Activated CD4-positive, alpha-beta T cell treated with anti-CD3 and anti-CD28 coated beads for 36 hours (primary cell): ENCODE measurements at regions not wholly inside any gene's neighbourhood (a gene's known extent, or its start where the extent isn't known, plus 50 kb on each side); places are given as distances from the start of the nearest gene placed in this dataset.

Source experiments
- ATAC-seq: fragments of 200-7000 bp; cut with Tn5 transposase; one replicate; pipeline ENCODE4 v1.10.0; 2021; ENCODE audit warnings: mild to moderate bottlenecking, moderate library complexity
- CTCF ChIA-PET: fragments of 350-600 bp; sonication (Branson Sonifier 250); formaldehyde crosslinking; loops from one replicate; lab custom pipeline; 2021; ENCODE audit warnings: antibody characterized with exemption; lab: Charles Lee
- POLR2A ChIA-PET: fragments of 350-600 bp; sonication (Branson Sonifier 250); formaldehyde crosslinking; loops from one replicate; lab custom pipeline; 2021; ENCODE audit warnings: antibody characterized with exemption, inconsistent platforms; lab: Charles Lee
- DNase-seq: peaks from one replicate; pipeline ENCODE4 v3.0.0-alpha.2; 2020
- H3K27ac Mint-ChIP-seq: one replicate; pipeline ENCODE4 v1.8.0; 2021; ENCODE audit warnings: mixed read lengths
- H3K27me3 Mint-ChIP-seq: one replicate; pipeline ENCODE4 v1.8.0; 2021; ENCODE audit warnings: mixed read lengths
- H3K36me3 Mint-ChIP-seq: one replicate; pipeline ENCODE4 v1.8.0; 2021; ENCODE audit warnings: low read depth, mixed read lengths
- H3K4me1 Mint-ChIP-seq: one replicate; pipeline ENCODE4 v1.8.0; 2021; ENCODE audit warnings: mixed read lengths
- H3K4me3 Mint-ChIP-seq: one replicate; pipeline ENCODE4 v1.8.0; 2021; ENCODE audit warnings: mild to moderate bottlenecking, moderate library complexity, mixed read lengths
- H3K9me3 Mint-ChIP-seq: one replicate; pipeline ENCODE4 v1.8.0; 2021; ENCODE audit warnings: low read depth, mixed read lengths
- intact Hi-C, 2 experiments: fragments of 100-400 bp; cut with DNase I in 1 of 2; cut with micrococcal nuclease in 1 of 2; formaldehyde crosslinking; loops; one replicate each; pipeline versions ENCODE4 v1.14.2 to v1.15.1; 2022 to 2024; cut with DNase I, micrococcal nuclease

- ChIA-PET POLR2A (interaction anchor here (1.0 kb wide), 1 partner anchor 69 kb away, joined by 6 read pairs; no protein-coding TSS in a partner anchor), CTCF (interaction anchor here (0.6 to 2.4 kb wide), 6 partner anchors 11 to 132 kb away, joined by 3 to 10 read pairs (median 6); no protein-coding TSS in a partner anchor)
- ATAC-seq (no peak), DNase-seq (no peak)
- peaks cover 8% of the 10 kb centered on the region for H3K9me3 Mint-ChIP-seq
- peaks cover 90% of the 10 kb centered on the region for H3K4me1 Mint-ChIP-seq
- peaks cover 38% of the 10 kb centered on the region for H3K36me3 Mint-ChIP-seq
- no peak overlapping the region for H3K4me3 Mint-ChIP-seq
- no peaks in the 10 kb centered on the region for H3K27me3 Mint-ChIP-seq
- intact Hi-C loops: no loop called here
- H3K27ac Mint-ChIP-seq: peak overlapping the region; percentile 70
Observed at GRCh38 chr7:131029002-131029401, 295.0 kb upstream of the KLF14 start.

- ChIA-PET CTCF (interaction anchor here (0.6 to 1.6 kb wide), 7 partner anchors 17 to 134 kb away, joined by 3 to 9 read pairs (median 3); no protein-coding TSS in a partner anchor), POLR2A (interaction anchor here (1.0 kb wide), 1 partner anchor 71 kb away, joined by 5 read pairs; no protein-coding TSS in a partner anchor)
- H3K9me3 Mint-ChIP-seq: peaks cover 5% of the 10 kb centered on the region
- peaks cover 34% of the 10 kb centered on the region for H3K36me3 Mint-ChIP-seq
- intact Hi-C loops: loop anchor here (1.0 to 5.0 kb wide), 9 partner anchors 20 to 384 kb away; no protein-coding TSS in a partner anchor
- H3K27me3 Mint-ChIP-seq: no peaks in the 10 kb centered on the region
- ATAC-seq: peak; percentile 86
- DNase-seq: peak; percentile 45
- H3K4me3 Mint-ChIP-seq: peak overlapping the region; percentile 38
- peaks cover 88% of the 10 kb centered on the region for H3K4me1 Mint-ChIP-seq
- peak overlapping the region; percentile 95 for H3K27ac Mint-ChIP-seq
Observed at GRCh38 chr7:131031099-131031868, 296.4 kb upstream of the MKLN1 start.

GRCh38 chr7:131032786-131033185 lies 294.9 kb upstream of the MKLN1 start:
- intact Hi-C loops: loop anchor here in 1 of 2 experiments (5.0 kb wide), 2 partner anchors 195 to 385 kb away; no protein-coding TSS in a partner anchor
- ATAC-seq (no peak), DNase-seq (no peak)
- POLR2A ChIA-PET: interaction anchor here (0.6 kb wide), 1 partner anchor 84 kb away, joined by 3 read pairs; no protein-coding TSS in a partner anchor
- H3K36me3 Mint-ChIP-seq: peaks cover 34% of the 10 kb centered on the region
- H3K27me3 Mint-ChIP-seq: no peaks in the 10 kb centered on the region
- peak overlapping the region; percentile 95 for H3K27ac Mint-ChIP-seq
- CTCF ChIA-PET: interaction anchor here (0.8 to 1.6 kb wide), 8 partner anchors 50 to 198 kb away, joined by 3 to 9 read pairs (median 4); no protein-coding TSS in a partner anchor
- peaks cover 85% of the 10 kb centered on the region for H3K4me1 Mint-ChIP-seq
- no peak overlapping the region for H3K4me3 Mint-ChIP-seq
- peaks cover 5% of the 10 kb centered on the region for H3K9me3 Mint-ChIP-seq

GRCh38 chr7:131034166-131034881 lies 293.4 kb upstream of the MKLN1 start:
- CTCF ChIA-PET: interaction anchor here (1.1 to 1.9 kb wide), 2 partner anchors 52 to 71 kb away, joined by 3 to 7 read pairs; no protein-coding TSS in a partner anchor
- POLR2A ChIA-PET: no interaction called here
- no peak for ATAC-seq

GRCh38 chr7:131035088-131035770 lies 292.4 kb upstream of the MKLN1 start:
- H3K4me3 Mint-ChIP-seq: no peak overlapping the region
- ATAC-seq: no peak
- H3K27me3 Mint-ChIP-seq: no peaks in the 10 kb centered on the region
- H3K27ac Mint-ChIP-seq: peak overlapping the region; percentile 72
- H3K4me1 Mint-ChIP-seq: peaks cover 83% of the 10 kb centered on the region
- no peak for DNase-seq
- H3K36me3 Mint-ChIP-seq: peaks cover 27% of the 10 kb centered on the region
- CTCF ChIA-PET: interaction anchor here (1.0 to 1.9 kb wide), 3 partner anchors 53 to 72 kb away, joined by 3 to 7 read pairs (median 5); no protein-coding TSS in a partner anchor
- POLR2A ChIA-PET: no interaction called here
- no peaks in the 10 kb centered on the region for H3K9me3 Mint-ChIP-seq
- intact Hi-C loops: no loop called here

More at GRCh38 chr7:131034166-131034881, 293.4 kb upstream of the MKLN1 start:
- H3K27me3 Mint-ChIP-seq: no peaks in the 10 kb centered on the region
- peak overlapping the region; percentile 72 for H3K27ac Mint-ChIP-seq
- peaks cover under 1% of the 10 kb centered on the region for H3K9me3 Mint-ChIP-seq
- H3K4me3 Mint-ChIP-seq: no peak overlapping the region
- peaks cover 83% of the 10 kb centered on the region for H3K4me1 Mint-ChIP-seq
- DNase-seq: peak; percentile 67
- intact Hi-C loops: loop anchor here in 1 of 2 experiments (5.0 kb wide), 2 partner anchors 197 to 387 kb away; no protein-coding TSS in a partner anchor
- peaks cover 34% of the 10 kb centered on the region for H3K36me3 Mint-ChIP-seq

GRCh38 chr7:131038153-131038552 lies 289.5 kb upstream of the MKLN1 start:
- Mint-ChIP-seq H3K4me3 (no peak overlapping the region), H3K27ac (peak overlapping the region; percentile 59), H3K9me3 (no peaks in the 10 kb centered on the region), H3K36me3 (peaks cover 18% of the 10 kb centered on the region), H3K27me3 (no peaks in the 10 kb centered on the region), H3K4me1 (peaks cover 71% of the 10 kb centered on the region)
- CTCF ChIA-PET: interaction anchor here (0.6 to 3.8 kb wide), 11 partner anchors 18 to 1364 kb away, joined by 3 to 40 read pairs (median 4); no protein-coding TSS in a partner anchor
- intact Hi-C loops: loop anchor here in 1 of 2 experiments (2.0 kb wide), 1 partner anchor 83 kb away; no protein-coding TSS in a partner anchor
- ATAC-seq (no peak), DNase-seq (no peak)
- POLR2A ChIA-PET: interaction anchor here (0.7 to 1.1 kb wide), 2 partner anchors 55 to 89 kb away, joined by 3 read pairs; no protein-coding TSS in a partner anchor

GRCh38 chr7:131039355-131039762 lies 288.3 kb upstream of the MKLN1 start:
- ChIA-PET POLR2A (interaction anchor here (0.6 to 1.5 kb wide), 3 partner anchors 79 to 142 kb away, joined by 3 to 6 read pairs (median 5); no protein-coding TSS in a partner anchor), CTCF (interaction anchor here (0.7 to 4.9 kb wide), 34 partner anchors 11 to 427 kb away, joined by 3 to 96 read pairs (median 9); no protein-coding TSS in a partner anchor)
- ATAC-seq (no peak), DNase-seq (no peak)
- intact Hi-C loops: loop anchor here in 1 of 2 experiments (2.0 kb wide), 1 partner anchor 85 kb away; no protein-coding TSS in a partner anchor
- peaks cover 62% of the 10 kb centered on the region for H3K4me1 Mint-ChIP-seq
- peaks cover 12% of the 10 kb centered on the region for H3K36me3 Mint-ChIP-seq
- no peak overlapping the region for H3K4me3 Mint-ChIP-seq
- H3K27me3 Mint-ChIP-seq: no peaks in the 10 kb centered on the region
- H3K27ac Mint-ChIP-seq: no peak overlapping the region
- no peaks in the 10 kb centered on the region for H3K9me3 Mint-ChIP-seq

- ATAC-seq (no peak), DNase-seq (no peak)
- Mint-ChIP-seq H3K27ac (peak overlapping the region; percentile 35), H3K4me3 (peak overlapping the region; percentile 15), H3K36me3 (peaks cover 15% of the 10 kb centered on the region), H3K27me3 (no peaks in the 10 kb centered on the region), H3K9me3 (no peaks in the 10 kb centered on the region), H3K4me1 (peaks cover 59% of the 10 kb centered on the region)
- ChIA-PET POLR2A (interaction anchor here (0.6 to 1.5 kb wide), 5 partner anchors 80 to 143 kb away, joined by 3 to 15 read pairs (median 3); no protein-coding TSS in a partner anchor), CTCF (interaction anchor here (0.7 to 4.9 kb wide), 53 partner anchors 11 to 473 kb away, joined by 3 to 96 read pairs (median 6); no protein-coding TSS in a partner anchor)
- intact Hi-C loops: loop anchor here (1.0 to 2.0 kb wide), 5 partner anchors 33 to 143 kb away; no protein-coding TSS in a partner anchor
Observed at GRCh38 chr7:131039836-131040235, 287.8 kb upstream of the MKLN1 start.

- H3K4me1 Mint-ChIP-seq: peaks cover 59% of the 10 kb centered on the region
- CTCF ChIA-PET: interaction anchor here (0.6 to 4.9 kb wide), 52 partner anchors 11 to 472 kb away, joined by 3 to 96 read pairs (median 6); no protein-coding TSS in a partner anchor
Observed at GRCh38 chr7:131040467-131040932, 287.2 kb upstream of the MKLN1 start.

More at GRCh38 chr7:131040467-131040932, 287.2 kb upstream of the MKLN1 start:
- Mint-ChIP-seq H3K9me3 (peaks cover 3% of the 10 kb centered on the region), H3K4me3 (peak overlapping the region; percentile 40), H3K27me3 (no peaks in the 10 kb centered on the region), H3K36me3 (peaks cover 22% of the 10 kb centered on the region), H3K27ac (peak overlapping the region; percentile 82)
- intact Hi-C loops: loop anchor here (1.0 to 2.0 kb wide), 4 partner anchors 34 to 144 kb away; no protein-coding TSS in a partner anchor
- POLR2A ChIA-PET: interaction anchor here (0.6 to 1.5 kb wide), 7 partner anchors 51 to 143 kb away, joined by 3 to 15 read pairs (median 3); no protein-coding TSS in a partner anchor
- DNase-seq (peak; percentile 63), ATAC-seq (peak; percentile 68)
